ENCODE measurements at regions not wholly inside any gene's neighbourhood (a gene's known extent, or its start where the extent isn't known, plus 50 kb on each side); places are given as distances from the start of the nearest gene placed in this dataset.

DNA sequence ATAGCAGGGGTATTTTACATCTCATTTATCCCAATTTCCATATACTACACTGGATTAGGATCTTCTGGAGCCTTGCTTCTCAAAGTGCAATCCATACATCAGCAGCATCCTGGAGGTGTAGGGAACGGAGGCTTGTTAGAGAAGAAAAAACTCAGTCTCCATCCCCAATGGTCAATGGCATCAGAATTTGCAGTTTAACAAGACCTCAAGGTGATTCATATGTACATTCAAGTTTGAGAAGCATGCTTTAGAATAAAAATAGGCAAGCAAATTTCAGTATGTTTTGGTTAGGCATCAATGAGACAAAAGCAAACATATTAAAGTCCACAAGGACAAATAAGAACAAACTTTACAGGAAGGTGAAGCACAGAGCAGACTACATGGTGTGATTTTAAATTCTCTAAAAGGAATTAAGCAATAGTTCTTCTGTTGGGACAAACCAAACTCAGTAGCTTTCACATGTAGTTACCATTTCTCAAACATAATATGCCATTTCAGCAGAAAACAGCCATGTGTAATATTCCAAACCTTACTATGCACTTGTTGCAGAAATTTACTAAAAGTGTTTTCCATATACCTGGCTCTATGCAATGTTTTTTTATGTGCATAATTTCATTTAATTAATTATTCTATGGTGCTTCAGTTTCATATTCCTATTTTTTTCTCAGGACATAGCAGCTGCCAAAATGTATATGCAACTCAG is 360.3 kb upstream of the NECTIN3 start:
- in situ Hi-C loops (cut with HindIII; ENCODE audit: low sequenced_read_pairs), result no loop called here

DNA sequence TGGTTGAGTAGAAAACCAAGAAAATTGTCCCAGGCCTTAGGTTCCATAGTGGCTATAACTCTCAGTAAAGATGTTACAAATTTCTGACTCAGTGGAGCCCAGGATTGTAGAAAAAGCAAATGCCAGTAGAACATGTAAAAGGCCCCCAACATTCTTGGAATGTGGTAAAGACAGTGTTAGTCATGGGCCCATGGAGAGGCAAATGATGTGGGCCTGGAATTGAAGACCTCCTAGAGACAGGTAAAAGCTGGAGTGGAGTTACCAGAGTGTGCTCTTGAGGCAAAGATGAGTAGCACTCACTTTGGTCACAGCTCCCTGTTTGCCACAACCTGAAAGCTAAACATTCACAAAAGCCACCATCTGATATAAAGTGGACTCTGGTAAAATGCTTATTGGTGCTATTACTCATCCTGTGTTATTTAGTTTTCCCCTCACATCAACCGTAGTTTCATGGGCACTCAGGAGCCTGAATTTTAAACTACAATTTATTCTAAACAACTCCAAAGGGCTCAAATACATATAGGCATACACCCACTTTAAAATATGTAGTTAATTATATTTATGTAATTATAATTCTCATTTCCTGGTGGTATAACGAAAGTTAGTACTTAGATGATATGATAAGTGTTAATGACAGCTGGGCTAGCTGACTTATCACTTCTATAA is 359.6 kb upstream of the NECTIN3 start:
- in situ Hi-C loops (cut with HindIII; ENCODE audit: low sequenced_read_pairs), result no loop called here

DNA sequence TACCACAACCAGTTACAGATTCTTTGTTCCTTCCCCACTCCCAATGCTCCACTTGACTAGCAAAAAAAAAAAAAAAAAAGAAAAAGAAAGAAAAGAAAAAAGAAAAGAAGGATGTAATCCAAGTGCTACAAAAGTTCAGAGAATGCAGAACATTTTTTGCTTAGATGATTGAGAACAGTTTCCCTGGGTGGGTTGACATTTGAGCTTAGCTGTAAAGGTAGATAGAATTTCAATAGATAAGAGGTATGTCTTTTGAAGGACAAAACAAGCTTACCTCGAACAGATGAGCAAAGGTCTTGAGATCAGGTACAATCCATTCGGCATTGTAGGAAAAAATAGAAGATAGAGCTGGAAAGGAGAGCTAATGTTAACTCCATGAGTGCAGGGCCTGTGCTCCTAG is 344.6 kb upstream of the NECTIN3 start:
- in situ Hi-C loops (cut with HindIII; ENCODE audit: low sequenced_read_pairs), result no loop called here

DNA sequence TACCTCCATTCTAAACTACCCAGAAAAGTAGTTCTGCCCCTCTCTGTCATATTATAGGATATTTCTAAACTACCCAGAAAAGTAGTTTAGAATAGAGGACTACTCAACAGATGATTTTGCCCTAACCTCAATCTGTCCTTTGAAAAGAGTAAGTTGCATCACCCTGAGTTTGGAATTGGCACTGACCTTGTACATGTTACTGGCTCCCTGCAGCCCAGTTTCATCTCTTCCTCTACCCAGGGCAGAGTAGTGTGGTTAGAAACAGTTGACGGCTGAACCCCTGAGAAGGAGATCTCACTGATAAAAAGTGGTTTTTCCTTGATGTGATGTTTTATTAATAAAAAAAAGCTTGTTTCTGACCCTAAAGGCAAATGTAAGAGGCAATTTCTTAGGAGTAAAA is 340.5 kb upstream of the NECTIN3 start:
- in situ Hi-C loops (cut with HindIII; ENCODE audit: low sequenced_read_pairs), result no loop called here

DNA sequence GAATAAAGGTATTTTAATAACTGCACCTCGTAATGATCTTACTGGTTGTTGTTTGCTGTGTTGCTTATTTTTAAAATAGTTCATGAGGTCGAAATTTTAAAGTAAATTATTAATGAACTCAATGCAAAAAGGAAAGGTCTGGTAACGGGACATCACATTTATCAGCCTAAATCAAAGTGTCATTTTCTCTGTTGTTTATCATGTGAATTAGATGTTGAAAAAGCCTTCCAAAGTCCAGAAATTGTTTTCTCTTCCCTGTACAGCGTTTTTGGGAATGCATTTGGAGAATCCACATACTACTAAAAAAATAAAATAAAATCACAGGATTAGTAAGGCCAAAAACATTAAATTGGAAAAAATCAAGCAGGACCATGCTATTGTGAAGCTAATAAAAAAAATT is 339.2 kb upstream of the NECTIN3 start:
- in situ Hi-C loops (cut with HindIII; ENCODE audit: low sequenced_read_pairs), result no loop called here

DNA sequence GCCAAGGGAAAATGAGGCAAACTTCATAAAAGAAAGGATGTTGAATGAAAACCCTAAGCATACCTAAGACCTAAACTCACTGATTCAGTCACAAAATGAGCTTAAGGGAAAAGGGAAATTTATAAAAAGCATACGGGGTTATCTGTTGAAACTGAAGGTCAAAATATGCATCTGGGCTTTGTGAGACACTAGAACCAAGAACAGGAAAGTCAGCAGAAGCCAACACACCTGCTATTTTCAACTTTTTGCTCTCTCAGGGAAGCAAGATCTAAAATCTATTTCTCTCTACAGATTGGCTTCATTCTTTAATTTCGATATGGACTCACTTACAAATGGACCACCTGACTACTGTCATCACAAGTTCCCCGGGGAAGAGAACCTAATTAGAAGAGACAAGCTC is 338.6 kb upstream of the NECTIN3 start:
- in situ Hi-C loops (cut with HindIII; ENCODE audit: low sequenced_read_pairs), result no loop called here

DNA sequence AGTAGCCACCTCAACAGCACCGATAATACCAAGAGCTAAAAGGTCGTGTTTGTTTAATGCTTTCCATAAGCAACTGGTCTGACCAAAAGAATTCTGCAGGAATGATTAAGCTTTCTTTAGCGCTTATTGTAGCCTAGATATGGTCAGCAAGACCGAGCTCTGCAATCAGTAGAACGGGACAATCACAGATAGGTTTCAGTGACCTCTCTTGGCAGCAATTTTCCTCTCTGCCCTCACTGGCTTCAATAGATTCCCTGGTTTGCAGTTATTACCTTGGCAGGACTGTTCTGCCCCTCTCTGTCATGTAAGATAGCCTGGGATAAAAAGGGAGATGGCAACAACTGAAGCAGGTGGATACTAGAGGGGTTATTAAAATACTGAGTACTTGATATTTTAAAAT is 337.1 kb upstream of the NECTIN3 start:
- in situ Hi-C loops (cut with HindIII; ENCODE audit: low sequenced_read_pairs), result no loop called here

DNA sequence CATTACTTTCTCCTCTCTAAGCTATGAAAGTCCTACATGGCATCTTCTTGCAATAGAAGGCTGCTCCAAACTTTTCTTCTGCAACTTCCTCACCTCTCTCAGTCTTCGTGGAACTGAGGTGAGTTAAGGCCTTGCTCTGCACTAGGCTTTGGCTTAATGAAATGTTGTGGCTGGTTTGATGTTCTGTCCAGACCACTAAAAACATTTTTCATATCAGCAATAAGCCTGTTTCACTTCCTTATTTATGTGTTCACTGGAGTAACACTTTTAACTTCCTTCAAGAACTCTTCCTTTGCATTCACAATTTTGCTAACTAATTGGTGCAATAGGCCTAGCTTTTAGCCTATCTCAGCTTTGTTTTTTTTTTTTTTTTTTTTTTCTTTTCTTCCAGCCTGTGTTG is 335.3 kb upstream of the NECTIN3 start:
- in situ Hi-C loops (cut with HindIII; ENCODE audit: low sequenced_read_pairs), result no loop called here

DNA sequence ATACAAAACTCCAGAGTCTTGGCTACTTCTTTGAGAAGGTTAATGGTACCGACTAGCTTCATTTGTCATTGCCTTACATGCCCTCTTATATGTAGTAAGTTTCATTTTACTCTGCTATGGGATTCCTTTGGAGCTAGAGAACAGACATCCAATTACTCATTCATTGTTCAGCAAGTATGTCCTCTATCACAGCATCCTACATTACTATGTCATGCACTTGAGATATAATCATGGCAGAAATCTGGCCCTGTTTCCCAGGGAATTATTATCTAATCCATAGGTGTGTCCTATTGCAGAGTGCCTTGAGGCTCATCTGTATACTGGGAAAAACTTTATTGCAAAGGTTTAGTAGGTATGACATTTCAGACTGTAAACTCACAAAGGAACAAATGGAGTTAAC is 333.1 kb upstream of the NECTIN3 start:
- in situ Hi-C loops (cut with HindIII; ENCODE audit: low sequenced_read_pairs), result no loop called here

DNA sequence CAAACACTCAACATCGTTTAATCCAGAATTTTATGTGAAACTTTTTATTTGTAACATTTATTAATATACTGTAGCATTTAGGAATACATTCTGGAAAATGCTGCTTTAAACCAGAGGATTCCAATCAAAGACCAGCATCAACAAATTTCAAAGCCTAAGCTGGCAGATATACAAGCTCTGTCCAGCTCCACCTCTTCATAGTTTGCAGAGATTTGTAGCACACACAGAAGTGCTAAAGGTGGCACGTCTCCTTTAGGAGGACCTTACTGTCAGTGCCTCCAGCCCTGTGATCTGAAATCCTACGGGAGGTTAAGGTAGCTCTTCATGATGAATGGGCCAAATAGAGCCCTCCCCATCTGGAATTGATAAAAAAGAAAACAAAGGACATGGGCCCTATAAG is 329.7 kb upstream of the NECTIN3 start:
- in situ Hi-C loops (cut with HindIII; ENCODE audit: low sequenced_read_pairs), result no loop called here

DNA sequence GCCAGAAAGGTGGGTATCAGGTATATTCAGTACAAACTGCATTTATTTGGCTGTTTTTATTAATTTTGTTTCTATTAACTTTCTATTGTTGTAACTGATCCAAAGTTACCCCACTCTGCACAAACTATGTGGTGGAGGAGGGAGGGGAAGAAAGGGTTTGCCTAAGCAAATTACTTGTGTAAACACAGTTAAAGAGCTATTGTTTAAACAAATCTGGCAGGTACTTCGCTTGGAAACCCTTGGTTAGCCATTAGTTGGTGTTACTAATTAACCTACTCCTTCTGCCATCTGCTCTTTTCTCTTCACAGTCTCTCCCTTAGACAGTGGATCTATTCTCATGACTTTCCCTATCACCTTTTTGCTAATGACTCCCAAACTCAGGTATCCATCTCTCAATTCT is 328.4 kb upstream of the NECTIN3 start:
- in situ Hi-C loops (cut with HindIII; ENCODE audit: low sequenced_read_pairs), result no loop called here

DNA sequence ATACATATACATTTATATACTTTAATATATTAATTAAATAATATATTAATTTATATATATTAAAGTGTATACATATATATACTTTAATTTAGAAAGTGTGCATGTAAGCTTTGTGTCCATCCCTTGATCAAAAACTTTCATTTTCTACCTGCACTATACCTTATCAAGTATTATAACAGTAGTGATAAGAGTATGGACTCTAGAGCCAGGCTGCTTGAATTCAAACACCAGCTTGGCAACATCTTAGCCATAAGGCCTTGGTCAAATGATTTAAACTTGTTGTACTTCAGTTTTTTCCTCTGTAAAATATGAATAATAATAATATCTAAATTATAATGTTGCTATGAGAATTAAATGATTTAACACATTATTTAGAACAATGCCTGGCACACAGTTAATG is 327.6 kb upstream of the NECTIN3 start:
- in situ Hi-C loops (cut with HindIII; ENCODE audit: low sequenced_read_pairs), result no loop called here

DNA sequence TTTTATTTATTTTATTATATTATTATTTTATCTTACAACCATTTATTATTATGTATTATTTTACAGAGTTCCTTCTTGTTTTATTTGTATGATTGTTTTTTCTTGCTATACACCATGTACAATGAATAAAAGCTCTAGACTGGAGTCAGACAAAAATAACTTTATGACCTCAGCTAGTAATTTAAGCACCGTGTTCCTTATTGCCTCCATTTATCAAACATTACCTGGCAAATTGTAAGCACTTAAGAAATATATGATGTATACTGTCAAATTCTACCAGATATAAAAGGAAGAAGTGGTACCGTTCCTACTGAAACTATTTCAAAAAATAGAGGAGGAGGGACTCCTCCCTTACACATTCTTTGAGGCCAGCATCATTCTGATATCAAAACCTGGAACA is 326.9 kb upstream of the NECTIN3 start:
- in situ Hi-C loops (cut with HindIII; ENCODE audit: low sequenced_read_pairs), result no loop called here

DNA sequence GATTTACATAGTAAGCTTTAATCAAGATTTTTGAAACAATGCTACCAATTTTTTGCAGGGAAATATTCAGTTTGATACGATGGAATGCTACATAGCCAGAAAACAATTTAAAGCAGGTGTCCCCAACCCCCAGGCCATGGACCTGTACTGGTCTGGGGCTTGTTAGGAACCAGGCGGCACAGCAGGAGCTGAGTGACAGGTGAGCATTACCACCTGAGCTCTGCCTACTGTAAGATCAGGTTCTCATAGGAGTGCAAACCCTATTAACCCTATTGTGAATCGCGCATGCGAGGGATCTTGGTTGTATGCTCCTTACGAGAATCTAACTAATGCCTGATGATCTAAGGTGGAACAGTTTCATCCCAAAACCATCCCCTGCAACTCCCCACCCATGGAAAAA is 322.6 kb upstream of the NECTIN3 start:
- in situ Hi-C loops (cut with HindIII; ENCODE audit: low sequenced_read_pairs), result no loop called here

DNA sequence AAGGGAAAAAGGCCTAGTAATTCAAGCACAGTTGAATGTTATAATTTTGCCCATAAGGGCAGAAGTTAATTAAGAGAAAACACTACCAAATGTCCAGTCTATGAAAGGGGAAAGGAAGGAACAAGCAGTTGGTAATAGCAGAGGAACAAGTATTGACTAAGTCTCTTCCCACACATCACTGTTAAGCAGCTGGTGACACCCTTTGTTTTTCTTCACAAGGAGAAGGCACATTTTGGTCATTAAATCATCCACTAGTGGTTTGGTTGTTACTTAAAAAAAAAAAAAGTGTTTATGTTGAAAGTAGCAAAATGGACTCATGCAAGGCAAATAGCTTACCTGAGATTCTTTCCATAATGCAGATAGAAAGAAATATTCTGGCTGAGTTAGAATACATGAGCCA is 321.4 kb upstream of the NECTIN3 start:
- in situ Hi-C loops (cut with HindIII; ENCODE audit: low sequenced_read_pairs), result no loop called here

DNA sequence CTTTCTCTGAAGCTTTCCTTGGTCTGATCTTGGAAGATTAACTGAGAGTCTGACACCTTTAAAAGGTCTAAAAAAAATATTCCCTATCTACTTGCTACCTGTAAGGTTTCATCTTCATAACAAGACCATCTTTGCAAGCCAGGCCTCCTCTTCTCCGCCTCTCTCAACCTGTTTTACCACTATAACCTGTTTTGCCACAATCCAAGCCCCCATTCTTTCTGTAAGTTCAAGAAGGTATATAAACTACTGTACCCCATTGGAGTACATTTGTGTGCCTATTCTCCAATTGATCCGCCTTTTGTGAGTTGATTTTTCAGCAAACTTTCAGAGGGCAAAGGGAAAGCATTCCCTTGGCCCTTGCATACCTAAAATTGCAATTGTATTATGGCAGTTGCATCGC is 319.3 kb upstream of the NECTIN3 start:
- in situ Hi-C loops (cut with HindIII; ENCODE audit: low sequenced_read_pairs), result no loop called here

DNA sequence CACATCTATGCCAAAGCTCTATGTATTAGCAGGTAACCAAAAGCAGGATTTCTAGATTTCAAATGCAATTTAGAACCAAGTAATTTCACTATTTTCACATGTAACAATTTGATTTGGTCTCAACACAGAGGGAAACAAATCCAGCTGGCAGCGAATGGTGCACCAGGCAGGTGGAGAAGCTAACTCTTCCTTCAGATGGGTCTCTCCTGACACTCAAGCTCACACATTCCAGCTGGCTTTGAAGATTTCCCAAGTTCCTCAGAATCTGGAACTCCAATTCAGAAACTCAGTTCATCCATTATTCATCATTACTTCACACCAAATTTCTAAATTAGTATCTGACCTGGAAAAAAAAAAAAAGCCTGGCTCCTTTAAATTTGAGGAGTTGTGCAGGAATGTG is 318.1 kb upstream of the NECTIN3 start:
- in situ Hi-C loops (cut with HindIII; ENCODE audit: low sequenced_read_pairs), result no loop called here

DNA sequence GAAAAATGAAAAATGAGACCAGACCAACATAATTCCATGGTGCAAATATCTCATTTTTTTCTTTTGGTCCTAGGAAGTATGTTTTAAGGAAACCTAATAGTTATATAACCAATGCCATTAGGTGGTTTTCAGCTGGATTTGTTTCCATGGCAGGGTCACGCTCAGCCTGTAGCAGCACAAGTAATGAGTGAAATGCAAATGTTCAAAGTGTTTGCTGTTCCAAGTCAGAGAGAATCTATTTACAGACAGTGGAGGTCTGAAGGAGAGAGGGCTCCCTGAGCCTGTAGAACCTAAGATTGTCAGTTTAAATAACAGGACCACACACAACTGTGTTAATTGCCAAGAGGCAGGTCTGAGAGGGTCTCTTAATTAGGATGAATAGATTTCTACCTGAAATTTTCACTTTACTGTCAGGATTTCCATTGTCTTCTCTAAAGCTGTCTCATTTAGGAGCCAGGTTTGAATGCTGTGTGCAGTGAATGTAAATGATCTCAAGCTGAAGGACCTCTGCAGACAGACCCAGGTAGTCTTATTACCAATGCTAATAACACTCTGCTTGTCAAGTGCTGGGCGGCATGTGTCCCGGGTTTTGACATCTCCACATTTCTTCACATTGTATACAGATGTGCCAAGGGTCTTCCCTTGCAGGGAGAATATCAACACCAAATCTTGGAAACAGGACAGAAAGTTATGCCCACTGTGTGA is 317.3 kb upstream of the NECTIN3 start:
- in situ Hi-C loops (cut with HindIII; ENCODE audit: low sequenced_read_pairs), result no loop called here

DNA sequence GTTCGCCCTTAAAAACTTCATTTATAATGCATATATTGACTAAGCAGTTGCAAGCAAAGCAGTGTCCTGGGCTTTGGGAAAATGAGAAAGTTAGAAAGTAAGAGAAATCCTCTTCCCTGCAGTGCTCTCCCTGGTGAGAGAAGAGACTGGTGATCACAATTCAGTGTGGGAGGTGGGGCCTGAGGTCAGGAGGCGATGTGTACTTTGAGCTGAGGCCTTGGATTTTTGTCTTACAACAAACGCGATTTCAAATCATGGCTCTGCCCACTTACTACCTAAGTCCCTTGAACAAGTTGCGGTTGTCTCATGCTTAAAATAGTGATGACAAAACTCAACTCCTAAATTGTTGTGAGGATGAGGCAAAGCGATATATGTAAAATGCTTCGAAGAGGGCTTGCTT is 316.3 kb upstream of the NECTIN3 start:
- in situ Hi-C loops (cut with HindIII; ENCODE audit: low sequenced_read_pairs), result no loop called here

DNA sequence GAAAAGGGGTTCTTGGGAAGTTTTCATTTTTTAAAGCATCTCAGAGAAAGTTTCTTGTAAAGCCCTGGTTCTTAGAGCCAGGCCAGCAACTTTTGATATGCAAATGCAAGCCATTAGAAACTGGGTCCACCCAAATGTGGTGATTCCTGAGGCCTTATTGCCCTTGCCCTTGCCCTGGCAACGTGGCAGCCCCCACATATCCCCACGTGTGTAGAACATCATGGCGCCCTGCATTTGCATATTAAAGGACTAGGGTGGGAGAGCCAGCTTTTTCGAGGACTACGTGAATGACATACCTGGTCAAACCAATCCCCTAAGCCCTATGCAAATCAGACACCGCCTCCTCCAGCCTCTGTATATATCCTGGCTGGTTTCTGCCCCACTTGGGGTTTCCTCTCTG is 314.9 kb upstream of the NECTIN3 start:
- in situ Hi-C loops (cut with HindIII; ENCODE audit: low sequenced_read_pairs), result no loop called here

DNA sequence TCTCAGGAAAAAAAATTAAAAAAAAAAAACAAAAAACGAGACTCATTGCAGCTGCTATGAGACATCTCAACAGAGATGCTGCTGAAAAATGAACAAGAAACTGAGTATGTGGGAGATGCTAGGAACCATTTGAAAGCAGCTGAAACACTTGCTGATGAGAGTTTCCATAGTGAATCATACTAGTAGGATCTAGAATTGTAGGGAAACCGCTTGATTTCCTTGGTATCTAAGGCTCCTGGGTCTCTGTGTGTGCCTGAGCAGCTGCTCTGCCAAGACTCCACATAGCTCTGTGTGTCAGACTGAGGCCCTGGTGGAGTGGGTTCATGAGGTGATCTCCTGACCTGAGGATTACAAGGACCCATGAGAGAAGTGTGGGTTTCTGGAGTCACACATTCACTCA is 313.4 kb upstream of the NECTIN3 start:
- in situ Hi-C loops (cut with HindIII; ENCODE audit: low sequenced_read_pairs), result no loop called here

DNA sequence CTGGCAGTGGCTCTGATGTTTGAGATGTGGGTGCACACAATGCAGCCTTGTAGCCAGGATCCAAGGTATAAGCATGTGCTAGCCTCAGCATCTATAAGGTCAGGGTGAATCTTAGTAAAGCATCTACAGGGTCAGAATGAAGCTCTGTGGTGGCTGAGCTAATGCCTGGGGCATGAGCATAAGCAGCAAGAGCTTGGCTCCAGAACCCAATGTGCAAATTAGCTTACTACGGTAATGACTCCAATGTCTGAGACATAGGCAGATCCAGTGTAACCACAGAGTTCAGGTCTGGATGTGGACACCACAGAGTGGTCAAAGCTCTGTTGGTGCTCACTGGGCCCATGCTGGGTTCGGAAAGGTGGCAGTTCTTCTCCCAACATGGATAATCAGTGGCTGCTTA is 304.5 kb upstream of the NECTIN3 start:
- in situ Hi-C loops (cut with HindIII; ENCODE audit: low sequenced_read_pairs), result no loop called here
